GM12878 (cell line): ENCODE measurements at regions not wholly inside any gene's neighbourhood (a gene's known extent, or its start where the extent isn't known, plus 50 kb on each side); places are given as distances from the start of the nearest gene placed in this dataset.

Experiments
- ATAC-seq: fragments of 200-7000 bp; cut with Tn5 transposase; 3 replicates; pipeline ENCODE4 v1.9.1; 2020; ENCODE audit warnings: mild to moderate bottlenecking, moderate library complexity
- BruUV-seq: library from RNA; stranded (reverse); fragments of 400-500 nt; replicated peaks from 2 replicates; lab custom pipeline; 2021; lab: Mats Ljungman, UMichigan
- CTCF ChIA-PET: fragments of 300-600 bp; sonication (Branson Sonifier 250); formaldehyde crosslinking; extraction: SDS; loops from one replicate; lab custom pipeline; 2021; ENCODE audit warnings: inconsistent platforms; lab: Yijun Ruan, JAX
- POLR2A ChIA-PET: fragments of 350-600 bp; formaldehyde crosslinking; extraction: SDS; loops from one replicate; lab custom pipeline; 2021; ENCODE audit warnings: inconsistent platforms; lab: Charles Lee
- RAD21 ChIA-PET: fragments of 300-600 bp; sonication (Branson Sonifier 250); formaldehyde crosslinking; loops from one replicate; lab custom pipeline; 2023; ENCODE audit warnings: antibody characterized with exemption; ENCODE audit not compliant: unreplicated experiment; lab: Charles Lee
- SMC1A ChIA-PET: fragments of 300-600 bp; sonication (Branson Sonifier 250); formaldehyde crosslinking; loops from one replicate; lab custom pipeline; 2023; ENCODE audit not compliant: unreplicated experiment, uncharacterized antibody; lab: Charles Lee
- DNase-seq: peaks from one replicate; pipeline ENCODE4 v3.0.0-alpha.2; 2011; ENCODE audit warnings: low read depth, low spot score
- FAIRE-seq: peaks from 3 replicates; lab custom pipeline; 2011; peaks lifted over from hg19 to GRCh38; lab: Jason Lieb, UNC
- H2AFZ ChIP-seq: 2 replicates; pipeline ENCODE4 v1.6.0; 2011; ENCODE audit warnings: low read depth, low read length, control low read depth; ENCODE audit not compliant: control insufficient read depth
- H3K27ac ChIP-seq: 2 replicates; pipeline ENCODE4 v1.5.1; 2011; ENCODE audit warnings: control low read depth; ENCODE audit not compliant: control insufficient read depth, insufficient read depth
- H3K27me3 ChIP-seq, 2 experiments: replicated peaks in 1 of 2; 2 replicates each; pipeline versions ENCODE4 v1.6.0 to v1.6.1; 2011; ENCODE audit warnings: low read length in 1 of 2; ENCODE audit not compliant: control insufficient read depth in 2 of 2, insufficient read depth in 2 of 2
- H3K36me3 ChIP-seq, 2 experiments: 2 replicates each; pipeline ENCODE4 v1.5.1; 2011; ENCODE audit warnings: low read length in 1 of 2; ENCODE audit not compliant: control insufficient read depth in 2 of 2, insufficient read depth in 2 of 2
- H3K4me1 ChIP-seq: 2 replicates; pipeline ENCODE4 v1.6.1; 2011; ENCODE audit warnings: mild to moderate bottlenecking, low read length, moderate library complexity, mixed read lengths; ENCODE audit not compliant: control insufficient read depth, insufficient read depth
- H3K4me2 ChIP-seq: 2 replicates; pipeline ENCODE4 v1.6.0; 2011; ENCODE audit warnings: control low read depth; ENCODE audit not compliant: control insufficient read depth, insufficient read depth
- H3K4me3 ChIP-seq: fragments of 200-600 bp; sonication (generic); 2 replicates; pipeline ENCODE4 v1.5.1; 2016
- H3K79me2 ChIP-seq: 2 replicates; pipeline ENCODE4 v1.6.0; 2011; ENCODE audit warnings: low read length; ENCODE audit not compliant: control insufficient read depth, insufficient read depth
- H3K9ac ChIP-seq: 2 replicates; pipeline ENCODE4 v1.8.0; 2011; ENCODE audit warnings: low read length, control low read depth, mixed read lengths; ENCODE audit not compliant: control insufficient read depth, insufficient read depth
- H3K9me3 ChIP-seq: replicated peaks from 3 replicates; pipeline ENCODE4 v1.5.1; 2011; ENCODE audit warnings: mild to moderate bottlenecking, low read length; ENCODE audit not compliant: control insufficient read depth, insufficient read depth
- H4K20me1 ChIP-seq: 2 replicates; pipeline ENCODE4 v1.6.0; 2011; ENCODE audit not compliant: control insufficient read depth, insufficient read depth
- ATF7 ChIP-seq: fragments of 450-650 bp; IDR thresholded peaks from 2 replicates; pipeline ENCODE4 v1.6.1; 2016; ENCODE audit warnings: low read depth, mild to moderate bottlenecking
- BCL11A ChIP-seq: IDR thresholded peaks from 2 replicates; pipeline ENCODE4 v1.6.1; 2011; ENCODE audit warnings: low read depth, low read length
- E4F1 ChIP-seq: fragments of 450-650 bp; IDR thresholded peaks from 2 replicates; pipeline ENCODE4 v1.6.1; 2018; ENCODE audit warnings: borderline replicate concordance, mild to moderate bottlenecking; ENCODE audit not compliant: partially characterized antibody
- ELK1 ChIP-seq: IDR thresholded peaks from 2 replicates; pipeline ENCODE4 v1.6.1; 2012; ENCODE audit warnings: low read depth, low read length, improper control_type of control experiment
- FOS ChIP-seq: IDR thresholded peaks from 3 replicates; pipeline ENCODE4 v1.6.1; 2011; ENCODE audit warnings: borderline replicate concordance; ENCODE audit not compliant: insufficient read length; ENCODE audit errors: extremely low read depth
- IRF3 ChIP-seq: fragments of 450-650 bp; IDR thresholded peaks from 2 replicates; pipeline ENCODE4 v1.6.1; 2014; ENCODE audit warnings: mild to moderate bottlenecking
- RAD21 ChIP-seq: IDR thresholded peaks from 2 replicates; pipeline ENCODE4 v1.6.1; 2011; ENCODE audit warnings: mild to moderate bottlenecking, low read depth, low read length, moderate library complexity; ENCODE audit not compliant: insufficient read depth
- RCOR1 ChIP-seq: conservative IDR thresholded peaks from 2 replicates; pipeline ENCODE4 v1.6.1; 2012; ENCODE audit warnings: low read depth, low read length, improper control_type of control experiment
- SMAD5 ChIP-seq: IDR thresholded peaks from 2 replicates; pipeline ENCODE4 v1.6.1; 2016; ENCODE audit warnings: antibody characterized with exemption, low read depth
- SMARCA5 ChIP-seq: fragments of 450-650 bp; IDR thresholded peaks from 2 replicates; pipeline ENCODE4 v1.6.1; 2017; ENCODE audit warnings: mild to moderate bottlenecking
- STAT3 ChIP-seq: IDR thresholded peaks from 2 replicates; pipeline ENCODE4 v1.6.1; 2011; ENCODE audit warnings: low read depth, low read length, improper control_type of control experiment
- ZBTB4 ChIP-seq: fragments of 450-650 bp; formaldehyde crosslinking; IDR thresholded peaks from 2 replicates; pipeline ENCODE4 v1.4.0; 2022; ENCODE audit warnings: mild to moderate bottlenecking, moderate library complexity
- ZNF207 ChIP-seq: fragments of 450-650 bp; IDR thresholded peaks from 2 replicates; pipeline ENCODE4 v1.6.1; 2014; ENCODE audit warnings: antibody characterized with exemption, mild to moderate bottlenecking, borderline replicate concordance
- ZNF622 ChIP-seq: fragments of 450-650 bp; IDR thresholded peaks from 2 replicates; pipeline ENCODE4 v1.6.1; 2017; ENCODE audit warnings: mild to moderate bottlenecking, inconsistent platforms
- WGBS: methylation state at CpG from one replicate; pipeline ENCODE4 v1.1.6; 2016; ENCODE audit warnings: low lambda C conversion rate; ENCODE audit not compliant: insufficient replicate concordance, insufficient coverage; ENCODE audit errors: missing lambda C conversion rate; 5-methylcytosine and 5-hydroxymethylcytosine counted together
- in situ Hi-C: fragments of 300-500 bp; cut with MboI; formaldehyde crosslinking; loops from 9 replicates; pipeline ENCODE4 v1.14.3; 2018; ENCODE audit warnings: mixed read lengths
- intact Hi-C: fragments of 100-400 bp; cut with micrococcal nuclease; formaldehyde crosslinking; loops from one replicate; pipeline ENCODE4 v1.14.2; 2022; ENCODE audit not compliant: unreplicated experiment

GRCh38 chr9:7320139-7320538 is 479.4 kb downstream of the DMAC1 start:
- Histone ChIP-seq H3K4me2 (no peak overlapping the region), H3K36me3 (no peaks in the 10 kb centered on the region), H3K27me3 (no peaks in the 10 kb centered on the region), H2AFZ (no peak overlapping the region), H3K27ac (no peak overlapping the region), H4K20me1 (no peaks in the 10 kb centered on the region), H3K4me3 (no peak overlapping the region), H3K79me2 (no peaks in the 10 kb centered on the region), H3K9ac (no peak overlapping the region), H3K4me1 (no peaks in the 10 kb centered on the region), H3K9me3 (no peaks in the 10 kb centered on the region; the same call in 2 of the 3 replicates)
- ChIA-PET POLR2A (no interaction called here), RAD21 (interaction anchor here (1.2 kb wide), 1 partner anchor 22 kb away, joined by 4 read pairs; no protein-coding TSS in a partner anchor), CTCF (no interaction called here), SMC1A (interaction anchor here (1.2 kb wide), 1 partner anchor 15 kb away, joined by 4 read pairs; no protein-coding TSS in a partner anchor)
- FAIRE-seq = no peak
- BruUV-seq = no TSS peak
- WGBS = 33% methylated on average over 7 of the region's 7 CpGs
- in situ Hi-C loops = loop anchor here (25.0 kb wide), 1 partner anchor 108 kb away; no protein-coding TSS in a partner anchor
- intact Hi-C loops = no loop called here
- no peak for DNase-seq
- ATAC-seq = peak; percentile 39; the same call in 2 of the 3 replicates
- TF ChIP-seq STAT3 = no peak
- TF ChIP-seq RAD21 = no peak
- TF ChIP-seq RCOR1 = no peak
- no peak for TF ChIP-seq SMAD5
- no peak for TF ChIP-seq FOS
- TF ChIP-seq ATF7 = no peak
- TF ChIP-seq ZBTB4 (CRISPR knock-in tag) = no peak
- TF ChIP-seq SMARCA5 = no peak
- no peak for TF ChIP-seq ZNF622
- TF ChIP-seq ZNF207 = no peak
- no peak for TF ChIP-seq BCL11A
- TF ChIP-seq E4F1 = no peak
- no peak for TF ChIP-seq ELK1
- no peak for TF ChIP-seq IRF3
